ENCODE measurements at regions not wholly inside any gene's neighbourhood (a gene's known extent, or its start where the extent isn't known, plus 50 kb on each side); places are given as distances from the start of the nearest gene placed in this dataset.

DNA sequence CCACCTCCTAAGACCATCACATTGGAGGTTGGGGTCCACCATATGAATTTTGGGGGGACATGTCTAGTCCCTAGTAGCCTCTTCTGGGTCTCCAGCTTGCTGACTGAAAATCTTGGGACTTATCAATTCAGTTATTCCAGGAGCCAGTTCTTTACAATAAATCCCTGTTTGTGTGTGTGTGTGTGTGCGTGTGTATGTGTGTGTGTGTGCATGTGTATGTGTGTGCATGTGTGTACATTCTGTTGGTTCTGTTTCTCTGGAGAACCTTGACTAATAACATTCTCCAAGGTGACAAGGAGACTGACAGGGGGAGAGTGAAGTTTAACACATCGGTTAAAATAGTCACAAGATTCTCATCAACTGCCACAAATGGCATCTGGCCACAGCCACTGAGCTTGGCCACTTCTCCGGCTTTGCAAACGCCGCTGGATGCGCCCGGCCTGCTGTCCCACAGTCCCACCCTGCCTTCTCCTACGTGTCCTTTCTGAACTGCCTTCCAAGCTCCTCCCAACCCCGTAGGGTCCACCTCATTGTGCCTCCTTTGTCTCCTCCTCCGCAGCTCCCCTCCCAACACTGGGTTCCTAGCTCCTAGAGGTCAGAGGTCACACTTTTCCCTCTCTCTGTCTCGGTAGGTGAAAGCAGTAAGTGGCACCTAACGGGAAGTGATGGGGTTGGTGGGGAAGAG is 88.1 kb upstream of the DIO3 start:
- no peak for DNase-seq (ENCODE audit: extremely low read depth in 1 of 2, low read depth in 1 of 2)

DNA sequence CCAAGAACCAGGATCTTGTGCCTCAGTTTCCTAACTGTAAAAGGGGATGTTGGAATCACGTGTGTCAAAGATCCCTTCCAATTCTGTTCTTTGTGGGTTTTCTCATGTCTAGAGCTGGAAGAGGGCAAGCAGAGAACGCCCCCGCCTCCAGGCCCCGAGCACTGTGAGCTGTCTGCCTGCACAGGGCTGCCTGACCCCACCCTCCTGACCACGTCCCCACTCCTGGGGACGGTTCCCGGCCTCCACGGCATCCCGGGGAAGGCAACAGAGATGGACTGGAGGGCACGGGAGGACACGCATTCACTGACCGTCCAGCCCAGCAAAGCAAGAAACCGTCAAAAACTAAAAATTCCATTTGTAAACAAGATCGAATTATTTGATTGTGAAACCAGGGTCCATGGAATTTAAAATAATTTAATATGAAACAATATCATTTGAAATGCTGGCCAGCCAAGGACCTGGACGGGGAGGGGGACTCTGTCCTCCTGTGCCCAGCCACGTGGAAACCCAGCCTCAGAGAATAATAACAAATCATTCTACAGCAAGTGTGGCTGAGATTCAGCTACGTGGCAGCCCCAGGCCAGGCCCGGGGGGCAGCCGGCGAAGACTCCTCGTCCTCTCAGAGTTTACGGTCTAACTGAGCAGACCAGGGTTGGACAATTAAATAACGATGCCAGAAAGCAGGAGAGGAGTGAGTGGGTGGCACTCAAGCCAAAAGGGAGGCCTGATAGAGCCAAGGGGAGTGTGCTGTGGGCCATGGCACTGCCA is 87.3 kb upstream of the DIO3 start:
- no peak for DNase-seq (ENCODE audit: extremely low read depth in 1 of 2, low read depth in 1 of 2)

DNA sequence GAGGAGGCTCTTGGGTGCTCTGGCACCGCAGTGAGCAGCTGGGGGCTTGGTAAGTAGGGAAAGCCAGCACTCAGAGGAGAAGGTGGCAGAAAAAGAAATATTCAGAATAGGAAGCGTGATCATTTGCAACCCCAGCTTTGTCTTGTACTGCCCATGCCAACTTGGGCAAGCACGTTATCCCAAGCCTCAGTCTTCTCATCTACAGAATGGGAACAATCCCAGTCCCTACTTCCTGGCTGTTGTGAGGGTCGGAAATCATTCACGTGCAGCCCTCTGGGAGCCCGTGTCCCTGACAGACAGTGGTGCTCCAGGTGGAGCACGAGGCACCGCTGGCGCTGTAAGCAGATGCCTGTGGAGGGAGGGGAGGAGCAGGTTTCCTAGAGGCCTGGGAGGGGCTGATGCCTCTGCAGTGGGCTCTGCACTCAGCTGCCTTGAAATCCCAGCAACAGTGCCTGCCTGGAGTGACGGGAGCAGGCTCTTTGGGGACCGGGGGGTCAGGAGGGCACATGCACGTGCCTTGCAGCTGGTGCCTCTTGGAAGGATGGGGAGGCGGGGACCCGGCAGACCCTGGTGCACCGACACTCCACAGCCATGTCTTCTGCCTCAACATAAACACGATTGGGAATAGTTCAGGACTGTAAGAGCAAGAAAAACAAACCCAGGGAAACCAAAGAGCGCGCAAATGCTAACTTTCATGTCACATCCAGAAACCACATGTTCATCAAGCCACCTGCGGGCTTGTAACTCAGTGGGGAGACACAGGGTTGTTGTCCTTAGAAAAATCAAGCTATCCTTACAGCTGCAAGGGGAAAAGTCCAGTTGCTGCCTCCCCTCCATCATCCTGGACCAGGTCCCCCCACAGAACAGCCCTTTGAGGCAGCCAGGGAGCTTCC is 86.5 kb upstream of the DIO3 start:
- DNase-seq (ENCODE audit: extremely low read depth in 1 of 2, low read depth in 1 of 2), result no peak

DNA sequence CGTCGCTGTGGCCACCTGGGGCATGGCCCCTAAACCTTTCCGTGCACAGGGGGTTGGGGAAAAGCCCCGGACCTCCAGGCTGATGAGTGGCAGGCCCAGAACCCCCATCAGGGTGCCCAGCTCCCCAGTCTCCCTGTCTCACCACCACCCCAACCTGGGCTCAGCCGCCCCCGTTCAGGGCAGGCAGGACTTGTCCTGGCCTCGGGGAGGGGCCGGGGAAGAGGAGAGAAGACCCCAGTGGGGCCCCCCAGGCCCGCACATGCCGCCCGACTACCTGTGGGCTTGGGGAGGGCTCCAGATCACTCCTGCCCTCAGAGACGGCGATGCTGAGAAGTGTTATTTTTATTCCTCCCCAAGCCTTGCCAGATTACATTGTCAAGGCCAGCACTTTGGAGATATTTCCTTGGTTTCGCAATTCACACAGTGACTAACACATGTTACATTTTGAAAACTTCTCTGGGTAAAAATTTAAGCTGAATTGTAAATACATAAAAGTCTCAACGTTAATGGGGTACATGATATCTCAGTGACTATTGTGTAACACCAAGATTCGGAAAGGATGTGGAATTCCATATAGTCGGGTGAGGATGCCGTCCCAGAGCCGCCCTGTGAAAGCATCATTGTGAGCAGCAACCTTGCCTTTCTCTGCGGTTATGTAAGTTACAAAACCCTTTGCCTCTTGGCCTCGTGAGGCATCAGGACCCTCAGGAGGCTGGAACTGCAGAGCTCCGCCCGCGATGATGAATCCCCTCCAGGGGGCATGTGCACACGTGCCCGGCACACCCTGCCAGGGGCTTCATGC is 85.6 kb upstream of the DIO3 start:
- no peak for DNase-seq (ENCODE audit: extremely low read depth in 1 of 2, low read depth in 1 of 2)

DNA sequence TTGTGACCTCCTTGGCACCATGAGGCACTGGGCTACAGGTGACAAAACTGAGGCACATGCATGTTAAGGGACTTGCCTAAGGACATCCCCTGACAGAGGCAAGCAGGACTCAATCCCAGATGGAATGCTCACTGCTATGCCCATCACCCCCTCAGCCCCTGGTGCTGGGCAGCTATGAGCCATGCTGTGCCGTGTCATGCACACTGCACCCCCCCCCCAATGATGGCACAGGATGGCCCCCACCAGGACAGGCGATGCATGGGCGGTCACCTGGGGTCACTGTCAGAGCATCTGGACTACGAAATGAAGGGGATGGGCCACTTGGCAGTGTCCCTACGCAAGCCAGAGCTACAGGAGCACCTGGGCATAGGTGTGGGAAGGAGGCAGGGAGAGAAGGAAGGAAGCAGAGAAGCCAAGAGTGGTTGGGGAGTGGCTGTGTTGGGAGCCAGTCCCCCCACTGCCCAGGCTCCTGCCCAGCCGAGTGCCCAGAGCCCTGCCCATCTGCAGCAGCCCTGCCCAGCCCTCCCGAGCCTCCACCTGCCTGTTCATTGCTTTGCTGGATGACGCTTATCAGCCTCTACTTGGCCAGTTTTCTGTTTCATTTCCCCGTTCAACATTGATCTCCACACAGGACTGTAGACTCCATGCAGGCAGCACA is 84.9 kb upstream of the DIO3 start:
- DNase-seq (ENCODE audit: extremely low read depth in 1 of 2, low read depth in 1 of 2), result no peak

DNA sequence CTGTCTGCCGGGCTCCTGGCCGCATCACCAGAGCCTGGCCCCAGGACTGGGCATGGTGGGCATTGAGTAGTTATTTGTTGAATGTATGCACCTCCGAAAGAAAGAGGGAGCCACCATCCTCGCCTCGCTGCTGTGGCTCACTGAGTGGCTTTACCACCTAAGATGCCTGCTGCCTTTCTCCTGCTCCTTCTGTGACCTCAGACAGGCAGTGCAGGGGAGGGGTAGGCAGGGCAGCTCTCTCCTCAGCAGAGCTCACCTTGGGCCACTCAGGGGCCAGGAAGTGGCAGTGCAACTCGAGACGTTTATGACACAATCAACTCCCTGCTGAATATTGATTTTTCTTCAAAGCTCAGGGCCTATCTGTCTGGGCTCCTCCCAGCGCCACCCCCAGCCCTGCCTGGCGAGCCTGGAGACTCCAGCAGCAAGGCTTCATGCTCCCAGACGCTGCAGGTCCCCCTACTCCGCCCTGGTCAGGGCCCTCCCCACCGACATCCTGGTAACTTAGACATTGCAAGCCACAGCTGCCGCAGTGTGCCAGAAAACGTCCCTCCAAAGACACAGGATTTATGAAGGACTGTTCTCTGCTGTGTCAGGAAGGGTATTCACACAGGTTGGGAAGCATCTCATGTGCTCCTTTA is 84.3 kb upstream of the DIO3 start:
- DNase-seq (ENCODE audit: extremely low read depth in 1 of 2, low read depth in 1 of 2), result no peak

DNA sequence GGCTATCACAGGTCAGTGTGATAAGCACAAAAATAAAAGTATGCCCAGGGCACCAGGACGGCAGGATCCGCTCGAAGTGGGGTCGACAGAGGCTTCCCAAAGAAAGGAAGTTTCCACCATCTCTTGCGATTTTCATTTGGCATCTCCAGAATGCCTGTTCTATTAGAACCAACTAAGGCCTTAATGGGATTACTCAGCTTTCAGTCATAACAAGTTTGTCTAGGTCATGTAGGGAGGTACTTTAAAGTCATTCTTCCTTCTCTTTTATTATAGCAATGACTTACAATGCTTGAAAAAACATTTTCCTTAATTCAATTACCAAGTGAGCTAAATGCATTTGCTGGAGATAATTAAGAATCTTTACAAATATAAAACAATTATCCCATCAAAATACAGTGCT is 83.6 kb upstream of the DIO3 start:
- DNase-seq (ENCODE audit: extremely low read depth in 1 of 2, low read depth in 1 of 2), result no peak

DNA sequence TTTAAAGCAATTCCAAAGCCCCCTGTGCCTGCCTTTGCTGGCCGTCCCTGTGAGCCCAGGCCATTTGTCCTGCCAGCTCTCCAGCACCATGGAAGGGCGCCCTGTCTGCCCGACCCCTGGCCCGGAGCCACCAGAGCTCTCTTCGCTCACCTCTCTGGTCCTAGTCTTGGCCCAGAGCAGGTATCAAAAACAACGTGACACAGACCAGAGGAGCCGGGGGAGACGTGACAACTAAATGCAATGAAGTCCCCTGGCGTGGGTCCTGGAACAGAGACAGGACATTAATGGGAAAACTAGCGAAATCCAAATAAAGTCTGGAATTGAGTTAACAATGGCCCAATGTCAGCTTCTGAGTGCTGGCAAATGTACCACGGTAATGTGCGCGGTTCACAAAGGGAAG is 83.2 kb upstream of the DIO3 start:
- no peak for DNase-seq (ENCODE audit: extremely low read depth in 1 of 2, low read depth in 1 of 2)

DNA sequence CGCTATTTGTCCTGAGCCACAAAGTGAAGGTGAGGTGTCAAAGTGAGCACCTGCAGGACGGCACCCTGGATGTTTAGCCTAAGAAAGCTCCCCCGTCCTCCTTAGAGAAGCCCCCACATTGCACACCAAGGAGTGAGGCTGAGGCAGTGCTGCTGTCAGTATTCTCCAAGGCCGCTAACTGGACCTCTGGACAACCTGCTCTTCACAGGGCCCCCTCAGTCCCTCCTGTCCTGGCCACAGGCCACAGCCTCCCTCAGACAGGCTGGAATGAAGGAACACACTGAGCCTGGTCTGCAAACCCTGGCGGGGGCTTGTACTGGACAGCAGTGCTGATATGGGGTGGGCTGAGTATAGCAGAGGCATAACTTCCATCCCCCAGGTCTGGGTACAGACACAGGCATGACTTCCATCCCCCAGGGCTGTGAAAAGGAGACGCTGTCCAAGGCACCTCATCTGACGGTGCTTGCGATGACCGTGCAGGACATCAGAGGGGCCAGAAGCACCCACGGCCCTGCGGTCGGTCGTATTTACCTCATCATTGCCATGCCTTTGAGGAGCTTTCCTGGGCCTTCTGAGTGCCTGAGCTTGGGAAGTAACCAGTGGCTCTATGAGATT is 82.4 kb upstream of the DIO3 start:
- no peak for DNase-seq (ENCODE audit: extremely low read depth in 1 of 2, low read depth in 1 of 2)

DNA sequence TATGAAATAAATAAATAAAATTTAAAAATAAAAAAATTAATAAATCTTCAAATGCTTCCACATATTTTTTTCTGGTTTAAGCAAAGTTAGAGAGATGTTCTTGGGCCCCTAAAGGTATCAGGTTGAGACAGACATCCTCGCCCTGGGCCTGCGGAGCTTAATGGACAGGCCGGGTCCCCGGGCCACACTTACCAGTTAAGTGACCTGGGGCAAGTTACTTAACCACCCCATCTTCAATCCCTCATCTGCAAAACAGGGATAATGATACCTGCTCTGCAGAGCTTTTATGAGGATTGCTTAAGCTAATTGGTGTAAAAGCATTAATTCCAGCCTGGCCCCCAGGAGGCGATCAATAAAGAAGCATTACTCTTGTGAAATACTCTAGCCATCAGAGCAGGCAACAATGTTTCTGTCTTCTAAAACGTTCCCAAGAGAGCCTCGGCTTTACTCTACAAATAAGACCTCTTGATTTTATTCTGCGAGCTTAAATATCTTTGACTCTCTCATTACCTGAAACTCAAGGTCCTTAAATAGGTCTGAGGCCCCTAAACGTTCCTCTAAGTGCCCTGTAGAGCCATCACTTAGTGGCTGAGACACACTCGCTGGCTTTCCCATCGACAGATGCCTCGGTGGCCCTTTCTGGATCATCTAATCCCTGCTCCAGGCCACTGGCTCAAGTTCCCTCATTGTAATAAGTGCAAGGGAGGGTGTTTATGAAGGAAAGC is 81.1 kb upstream of the DIO3 start:
- no peak for DNase-seq (ENCODE audit: extremely low read depth in 1 of 2, low read depth in 1 of 2)

DNA sequence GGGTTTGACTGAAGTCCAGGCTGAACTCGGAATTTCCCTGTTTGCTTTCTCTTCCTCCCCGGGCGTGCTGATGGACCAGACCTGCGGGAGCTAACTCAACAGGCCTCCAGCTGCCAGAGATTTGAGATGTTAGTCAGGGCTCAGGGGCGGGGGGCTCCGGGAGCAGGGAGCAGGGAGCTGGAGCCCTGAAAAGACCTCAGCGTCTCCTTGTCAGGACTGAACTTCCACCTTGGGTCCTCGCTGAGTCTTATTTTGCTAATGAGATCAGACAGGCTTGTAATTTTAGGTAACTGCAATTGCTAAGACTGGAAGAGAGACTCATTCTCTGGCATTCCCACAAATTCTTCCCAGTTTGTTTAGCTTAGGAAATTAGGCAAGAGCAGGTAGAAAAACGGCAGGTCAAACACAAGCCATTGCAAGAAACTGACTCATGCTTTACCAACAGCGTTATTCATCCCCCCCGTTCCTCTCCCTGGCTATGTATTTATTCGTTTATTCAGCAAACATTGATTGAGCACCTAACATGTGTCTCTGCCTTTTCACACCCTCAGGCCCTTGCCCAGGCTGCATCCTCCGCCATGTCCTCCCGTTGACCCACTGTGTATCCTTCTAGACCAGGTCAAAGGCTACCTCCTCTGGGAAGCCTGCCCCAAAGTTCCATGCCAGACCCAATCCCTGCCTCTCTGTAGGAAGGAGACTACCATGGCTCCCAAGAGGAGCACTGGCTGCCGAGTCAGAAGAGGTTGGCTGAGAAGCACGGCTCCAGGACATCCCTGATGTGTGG is 80.4 kb upstream of the DIO3 start:
- no peak for DNase-seq (ENCODE audit: extremely low read depth in 1 of 2, low read depth in 1 of 2)

DNA sequence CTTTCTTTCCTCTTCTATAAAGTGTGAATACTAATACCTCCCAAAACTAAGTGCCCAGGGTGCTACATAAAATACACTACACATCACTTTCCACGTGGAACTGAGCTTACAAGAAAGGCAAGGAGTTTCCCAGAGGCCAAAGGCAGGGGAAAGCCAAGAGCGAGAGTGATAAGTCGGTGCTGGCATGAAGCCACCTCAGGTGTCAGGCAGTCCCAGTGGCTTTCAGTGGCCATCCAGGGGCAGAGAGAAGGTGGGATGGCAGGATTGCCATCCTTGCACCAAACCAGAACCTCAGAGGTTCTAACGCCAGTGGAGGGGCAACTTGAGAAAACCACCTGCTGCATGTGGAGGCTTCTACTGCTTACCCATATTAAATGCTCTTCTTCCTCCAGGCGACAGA is 79.7 kb upstream of the DIO3 start:
- no peak for DNase-seq (ENCODE audit: extremely low read depth in 1 of 2, low read depth in 1 of 2)

DNA sequence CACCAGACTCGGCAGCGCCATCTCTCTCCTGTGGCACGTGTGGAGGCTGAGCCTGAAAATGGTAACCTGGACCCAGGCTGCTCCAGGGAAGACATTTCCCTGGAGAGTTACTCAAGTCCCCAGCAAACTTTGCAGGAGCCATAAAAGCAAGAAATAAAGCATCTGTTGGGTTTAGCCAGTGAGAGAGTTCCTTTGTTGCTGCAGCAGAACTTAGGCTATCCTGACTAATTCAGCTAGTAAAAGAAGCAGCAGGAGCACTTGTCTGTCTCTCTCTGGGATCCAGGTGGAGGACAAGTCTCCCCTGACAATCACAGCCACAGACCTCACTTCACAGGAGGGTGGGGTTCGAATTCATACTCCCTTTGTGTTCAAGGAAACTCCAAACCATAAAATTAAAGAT is 79.2 kb upstream of the DIO3 start:
- no peak for DNase-seq (ENCODE audit: extremely low read depth in 1 of 2, low read depth in 1 of 2)

DNA sequence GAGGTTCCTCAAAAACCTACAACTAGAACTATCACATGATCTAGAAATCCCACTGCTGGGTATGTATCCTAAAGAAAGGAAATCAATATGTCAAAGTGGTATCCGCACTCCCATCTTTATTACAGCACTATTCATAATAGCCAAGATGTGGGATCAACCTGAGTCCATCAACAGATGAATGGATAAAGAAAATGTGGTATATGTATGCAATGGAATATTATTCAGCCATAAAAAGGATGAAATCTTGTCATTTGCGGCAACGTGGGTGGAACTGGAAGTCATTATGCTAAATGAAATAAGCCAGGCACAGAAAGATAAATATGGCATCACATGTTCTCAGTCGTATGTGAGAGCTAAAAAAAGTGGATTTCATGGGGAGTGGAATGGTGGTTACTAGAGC is 77.5 kb upstream of the DIO3 start:
- no peak for DNase-seq (ENCODE audit: extremely low read depth in 1 of 2, low read depth in 1 of 2)

DNA sequence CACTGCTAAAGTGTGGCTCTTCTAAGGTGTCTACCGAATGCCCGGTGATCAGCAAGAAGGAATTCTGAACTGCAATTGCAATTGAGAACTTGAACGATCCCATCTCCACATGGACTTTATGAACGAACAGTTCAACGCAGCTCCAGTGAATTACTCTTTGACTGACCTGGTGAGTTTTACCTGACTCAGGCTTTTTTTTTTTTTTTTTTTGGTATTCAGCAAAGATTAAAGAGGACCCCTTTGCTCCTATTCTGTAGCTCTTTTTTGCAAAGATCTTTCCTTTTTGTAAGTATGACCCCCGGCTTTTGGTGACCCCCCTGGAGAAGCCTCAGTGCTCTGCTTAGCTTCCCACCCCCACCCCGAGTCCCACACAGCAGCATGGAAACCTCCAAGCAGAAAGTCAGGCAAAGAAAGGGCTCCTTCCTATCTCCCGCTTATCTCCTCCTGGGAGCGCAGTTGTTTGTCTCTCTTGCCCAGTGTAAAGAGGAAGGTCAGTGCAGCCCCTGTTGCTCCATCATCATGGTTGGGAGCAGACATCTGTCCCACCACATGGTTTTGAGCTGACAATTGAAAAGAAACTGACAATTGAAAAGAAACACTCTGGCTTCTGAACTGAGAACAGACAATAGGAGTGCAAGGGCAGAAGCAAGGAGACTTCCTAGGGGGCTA is 72.1 kb upstream of the DIO3 start:
- DNase-seq (ENCODE audit: extremely low read depth in 1 of 2, low read depth in 1 of 2), result no peak

DNA sequence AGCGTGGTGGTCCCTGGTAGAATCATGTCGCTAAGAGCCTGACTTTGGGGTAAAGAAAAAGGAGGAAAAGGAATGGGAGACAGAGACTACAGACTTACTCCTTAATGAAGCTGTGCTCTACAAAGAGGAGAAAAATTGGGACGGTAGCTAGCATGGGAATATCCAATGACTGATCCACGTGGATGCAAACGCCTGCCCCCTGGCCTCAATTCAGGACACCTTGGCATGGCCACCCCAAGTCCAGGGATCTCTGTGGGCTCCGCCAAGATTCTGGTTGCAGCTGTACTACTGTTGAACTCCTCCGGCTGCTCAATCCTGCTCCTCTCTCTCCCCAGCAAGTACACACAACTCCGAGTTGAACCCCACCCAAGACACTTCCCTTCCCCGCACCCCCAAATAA is 70.5 kb upstream of the DIO3 start:
- no peak for DNase-seq (ENCODE audit: extremely low read depth in 1 of 2, low read depth in 1 of 2)

DNA sequence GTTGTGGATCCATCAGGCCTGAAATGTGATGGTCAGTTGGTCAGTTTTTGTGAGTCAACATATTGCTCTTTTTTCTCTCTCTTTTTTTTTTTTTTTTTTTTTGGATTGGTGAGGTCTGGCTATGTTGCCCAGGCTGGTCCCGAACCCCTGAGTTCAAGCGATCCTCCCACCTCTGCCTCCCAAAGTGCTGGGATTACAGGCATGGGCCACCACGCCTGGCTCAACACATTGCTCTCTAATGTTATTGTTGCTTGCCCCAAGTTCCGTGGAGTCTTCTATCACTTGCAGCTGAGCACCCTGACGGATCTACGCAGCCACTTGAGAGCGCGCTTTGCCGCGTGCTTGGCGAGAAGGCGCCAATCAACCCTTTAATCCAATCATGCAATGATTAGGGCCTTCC is 69.5 kb upstream of the DIO3 start:
- DNase-seq (ENCODE audit: extremely low read depth in 1 of 2, low read depth in 1 of 2), result no peak

DNA sequence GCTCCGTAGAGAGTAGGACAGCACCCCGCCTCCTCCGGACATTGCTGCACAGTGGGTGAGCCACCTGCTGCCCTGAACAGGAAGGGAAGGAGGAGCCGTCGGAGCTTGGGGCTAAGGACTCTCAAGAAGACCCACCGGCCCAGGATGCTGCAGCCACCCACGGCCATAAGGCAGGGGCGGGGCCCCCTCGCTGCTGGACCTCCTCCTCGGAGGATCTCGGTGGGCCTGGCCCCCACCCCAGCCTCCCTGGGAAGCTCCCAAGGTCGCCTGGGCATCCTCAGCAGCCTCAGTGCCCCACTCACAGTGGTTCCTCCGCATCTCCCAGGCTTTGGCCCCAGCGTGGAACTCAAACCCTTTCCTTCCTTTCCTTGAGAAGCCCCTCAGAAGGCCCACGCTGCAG is 68.6 kb upstream of the DIO3 start:
- DNase-seq (ENCODE audit: extremely low read depth in 1 of 2, low read depth in 1 of 2), result no peak
